A549 (cell line): ENCODE measurements at regions not wholly inside any gene's neighbourhood (a gene's known extent, or its start where the extent isn't known, plus 50 kb on each side); places are given as distances from the start of the nearest gene placed in this dataset.
A peak's percentile ranks its signal among the peaks of the same experiment; 100 is the strongest.

Experiments
- ATAC-seq, 2 experiments: fragments of 200-7000 bp in 1 of 2; fragments of >200 bp in 1 of 2; cut with Nextera tagmentation in 1 of 2; cut with Tn5 transposase in 1 of 2; 3 replicates each; pipeline versions ENCODE4 v1.8.0 to v1.9.1; 2018 to 2020; ENCODE audit warnings: mild to moderate bottlenecking in 1 of 2, moderate library complexity in 1 of 2
- CTCF ChIA-PET: fragments of 300-600 bp; sonication (Branson Sonifier 250); formaldehyde crosslinking; extraction: SDS; loops from one replicate; lab custom pipeline; 2021; ENCODE audit warnings: antibody characterized with exemption, inconsistent platforms; lab: Yijun Ruan, JAX
- POLR2A ChIA-PET: fragments of 350-600 bp; formaldehyde crosslinking; extraction: SDS; loops from one replicate; lab custom pipeline; 2021; ENCODE audit warnings: antibody characterized with exemption, inconsistent platforms; lab: Yijun Ruan, JAX
- DNase-seq, 2 experiments: peaks; one replicate each; pipeline versions ENCODE4 v3.0.0 to v3.0.0-alpha.2; 2011 to 2016; ENCODE audit warnings: low read depth in 1 of 2, low spot score in 1 of 2
- FAIRE-seq: peaks from 2 replicates; lab custom pipeline; 2011; peaks lifted over from hg19 to GRCh38; lab: Jason Lieb, UNC
- H3K27ac ChIP-seq, 2 experiments: fragments of >200 bp; sonication (Bioruptor Twin); formaldehyde crosslinking; 3 replicates each; pipeline ENCODE4 v1.5.1; 2016 to 2017
- H3K4me1 ChIP-seq: fragments of >200 bp; sonication (Bioruptor Twin); formaldehyde crosslinking; 3 replicates; pipeline ENCODE4 v1.6.1; 2016
- H3K4me2 ChIP-seq: fragments of >200 bp; sonication (Bioruptor Twin); formaldehyde crosslinking; 3 replicates; pipeline ENCODE4 v1.6.1; 2016
- H3K4me3 ChIP-seq: fragments of >200 bp; sonication (Bioruptor Twin); formaldehyde crosslinking; 3 replicates; pipeline ENCODE4 v1.5.1; 2016
- H3K9me3 ChIP-seq: fragments of >200 bp; sonication (Bioruptor Twin); formaldehyde crosslinking; 3 replicates; pipeline ENCODE4 v1.6.1; 2016
- BHLHE40 ChIP-seq: IDR thresholded peaks from 2 replicates; pipeline ENCODE4 v1.6.1; 2012; ENCODE audit warnings: low read depth, low read length, inconsistent platforms
- CEBPB ChIP-seq, 2 experiments: fragments of >200 bp in 1 of 2; sonication (Bioruptor Twin) in 1 of 2; formaldehyde crosslinking in 1 of 2; IDR thresholded peaks; 2 replicates each; pipeline ENCODE4 v1.6.1; 2012 to 2016
- EHF ChIP-seq: fragments of 250-450 bp; sonication (Bioruptor Pico); IDR thresholded peaks from 2 replicates; pipeline ENCODE4 v1.5.0; 2020; ENCODE audit warnings: mild to moderate bottlenecking
- EP300 ChIP-seq, 2 experiments: fragments of >200 bp; sonication (Bioruptor Twin); formaldehyde crosslinking; IDR thresholded peaks; 2 replicates in 1 of 2; 3 replicates in 1 of 2; pipeline ENCODE4 v1.6.1; 2016 to 2017
- ESRRA ChIP-seq: fragments of 150-350 bp; IDR thresholded peaks from 2 replicates; pipeline ENCODE4 v1.6.1; 2014; ENCODE audit warnings: mild to moderate bottlenecking, low read length, borderline replicate concordance
- FOSB ChIP-seq: fragments of 250-450 bp; sonication (Bioruptor Pico); IDR thresholded peaks from 2 replicates; pipeline ENCODE4 v1.5.0; 2020; ENCODE audit warnings: mild to moderate bottlenecking, moderate library complexity
- FOSL2 ChIP-seq, 2 experiments: fragments of 450-650 bp in 1 of 2; fragments of >200 bp in 1 of 2; sonication (Bioruptor Twin) in 1 of 2; formaldehyde crosslinking; IDR thresholded peaks; 2 replicates each; pipeline versions ENCODE4 v1.5.0 to v1.6.1; 2016 to 2020; ENCODE audit warnings: mild to moderate bottlenecking in 1 of 2, moderate library complexity in 1 of 2
- HEYL ChIP-seq: fragments of 250-450 bp; sonication (Bioruptor Pico); IDR thresholded peaks from 2 replicates; pipeline ENCODE4 v1.8.0; 2021; ENCODE audit warnings: mild to moderate bottlenecking, moderate library complexity
- HOXA7 ChIP-seq: fragments of 250-450 bp; sonication (Bioruptor Pico); IDR thresholded peaks from 2 replicates; pipeline ENCODE4 v1.5.0; 2020; ENCODE audit warnings: mild to moderate bottlenecking, moderate library complexity
- JUNB ChIP-seq: fragments of >200 bp; sonication (Bioruptor Twin); formaldehyde crosslinking; IDR thresholded peaks from 2 replicates; pipeline ENCODE4 v1.6.1; 2016
- KDM5A ChIP-seq: fragments of 200-600 bp; sonication (generic); IDR thresholded peaks from 2 replicates; pipeline ENCODE4 v1.6.1; 2016; ENCODE audit warnings: antibody characterized with exemption, mild to moderate bottlenecking
- MAFK ChIP-seq: fragments of 450-650 bp; IDR thresholded peaks from 2 replicates; pipeline ENCODE4 v1.6.1; 2014; ENCODE audit not compliant: partially characterized antibody
- MAZ ChIP-seq: fragments of 150-350 bp; IDR thresholded peaks from 2 replicates; pipeline ENCODE4 v1.6.1; 2014; ENCODE audit warnings: antibody characterized with exemption, low read depth, low read length, borderline replicate concordance
- NFE2L2 ChIP-seq: fragments of 150-350 bp; conservative IDR thresholded peaks from 2 replicates; pipeline ENCODE4 v1.6.1; 2014; ENCODE audit warnings: low read length
- NPAS2 ChIP-seq: fragments of 250-450 bp; sonication (Bioruptor Pico); IDR thresholded peaks from 2 replicates; pipeline ENCODE4 v1.8.0; 2022; ENCODE audit warnings: mild to moderate bottlenecking, moderate library complexity, borderline replicate concordance
- NR3C1 ChIP-seq: fragments of >200 bp; sonication (Bioruptor Twin); formaldehyde crosslinking; IDR thresholded peaks from 3 replicates; pipeline ENCODE4 v1.6.1; 2017
- PHF8 ChIP-seq: fragments of 200-600 bp; sonication (generic); IDR thresholded peaks from 2 replicates; pipeline ENCODE4 v1.6.1; 2016; ENCODE audit warnings: low read depth, mild to moderate bottlenecking, antibody characterized with exemption, moderate library complexity, borderline replicate concordance
- POLR2AphosphoS2 ChIP-seq: conservative IDR thresholded peaks from 2 replicates; pipeline ENCODE4 v1.6.1; 2012; ENCODE audit warnings: low read length, improper control_type of control experiment, inconsistent platforms
- RAD21 ChIP-seq, 2 experiments: fragments of >200 bp in 1 of 2; sonication (Bioruptor Twin) in 1 of 2; formaldehyde crosslinking in 1 of 2; IDR thresholded peaks in 1 of 2; conservative IDR thresholded peaks in 1 of 2; 2 replicates in 1 of 2; 3 replicates in 1 of 2; pipeline ENCODE4 v1.6.1; 2012 to 2018; ENCODE audit warnings: inconsistent platforms in 1 of 2
- RARB ChIP-seq: fragments of 250-450 bp; sonication (Bioruptor Pico); IDR thresholded peaks from 2 replicates; pipeline ENCODE4 v1.8.0; 2021; ENCODE audit warnings: mild to moderate bottlenecking, moderate library complexity
- RNF2 ChIP-seq: fragments of 200-600 bp; sonication (generic); IDR thresholded peaks from 2 replicates; pipeline ENCODE4 v1.6.1; 2016; ENCODE audit warnings: low read depth, mild to moderate bottlenecking, antibody characterized with exemption, moderate library complexity, borderline replicate concordance
- ZNF302 ChIP-seq: fragments of 250-450 bp; sonication (Bioruptor Pico); IDR thresholded peaks from 2 replicates; pipeline ENCODE4 v1.9.0; 2021; ENCODE audit warnings: inconsistent platforms, mild to moderate bottlenecking, moderate library complexity
- ZSCAN20 ChIP-seq: fragments of 250-450 bp; sonication (Bioruptor Pico); IDR thresholded peaks from 2 replicates; pipeline ENCODE4 v1.8.0; 2022; ENCODE audit warnings: mild to moderate bottlenecking, moderate library complexity
- WGBS: methylation state at CpG from one replicate; pipeline ENCODE4 v1.1.6; 2017; ENCODE audit errors: missing lambda C conversion rate; 5-methylcytosine and 5-hydroxymethylcytosine counted together
- TF ChIP-seq, protein P1 (sequence below): fragments of 250-450 bp; sonication (Bioruptor Pico); IDR thresholded peaks from 2 replicates; pipeline ENCODE4 v1.5.0; 2020; ENCODE audit warnings: low read depth, mild to moderate bottlenecking, moderate library complexity
- TF ChIP-seq, protein P2 (sequence below): fragments of >200 bp; sonication (Bioruptor Twin); formaldehyde crosslinking; IDR thresholded peaks from 2 replicates; pipeline ENCODE4 v1.6.1; 2016
- TF ChIP-seq, protein P3 (sequence below): IDR thresholded peaks from 2 replicates; pipeline ENCODE4 v1.6.1; 2012
- TF ChIP-seq, protein P4 (sequence below): fragments of >200 bp; sonication (Bioruptor Twin); formaldehyde crosslinking; IDR thresholded peaks from 3 replicates; pipeline ENCODE4 v1.5.1; 2016

DNA sequence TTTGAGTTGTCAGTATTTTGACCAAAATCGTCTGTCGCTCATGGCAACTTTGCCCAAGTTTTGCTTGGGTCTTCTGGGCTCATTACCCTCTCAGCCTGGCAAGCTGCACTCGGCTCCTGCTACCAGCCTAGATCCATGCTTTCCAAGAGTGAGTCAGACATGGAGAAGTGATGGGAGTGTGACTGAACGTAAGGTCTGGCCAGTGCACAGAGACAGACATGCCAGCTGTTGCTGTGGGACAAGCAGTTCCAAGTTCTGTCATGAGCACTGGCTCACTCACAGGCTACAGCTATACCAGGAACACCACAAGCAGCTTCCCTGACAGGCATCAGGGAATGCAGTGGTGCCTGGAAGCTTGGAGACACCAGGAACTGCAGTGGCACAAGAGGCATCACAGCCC is 338.9 kb downstream of the KDM5D start:
- TF ChIP-seq FOSB (CRISPR knock-in tag): no peak
- TF ChIP-seq BHLHE40: no peak
- TF ChIP-seq ZSCAN20 (CRISPR knock-in tag): no peak
- TF ChIP-seq HOXA7 (CRISPR knock-in tag): no peak
- TF ChIP-seq RARB (CRISPR knock-in tag): no peak
- TF ChIP-seq JUNB: no peak
- no peak for TF ChIP-seq NPAS2
- no peak for TF ChIP-seq CEBPB (IDR thresholded peaks at IDR 0.05)
- TF ChIP-seq MAZ: no peak
- TF ChIP-seq RAD21 (conservative IDR thresholded peaks at IDR 0.05 in 1 of 2, IDR thresholded peaks at IDR 0.05 in 1 of 2): no peak
- no peak for TF ChIP-seq POLR2AphosphoS2
- TF ChIP-seq MAFK: no peak
- TF ChIP-seq NR3C1: no peak
- TF ChIP-seq PHF8: no peak
- TF ChIP-seq, all 56 proteins: peak for 0
- 86% methylated on average over 2 of the region's 4 CpGs for WGBS
- Histone ChIP-seq H3K4me1 (peaks cover 11% of the 10 kb centered on the region; the same call in 2 of the 3 replicates), H3K4me3 (no peak overlapping the region), H3K9me3 (no peaks in the 10 kb centered on the region), H3K4me2 (no peak overlapping the region), H3K27ac (no peak overlapping the region)
- CTCF ChIA-PET: no interaction called here
- ATAC-seq (peak in 1 of 2 experiments; percentile 54; a peak in 2 of 6 replicates), DNase-seq (peak in 1 of 2 experiments; percentile 5), FAIRE-seq (no peak)
- POLR2A ChIA-PET: no interaction called here

DNA sequence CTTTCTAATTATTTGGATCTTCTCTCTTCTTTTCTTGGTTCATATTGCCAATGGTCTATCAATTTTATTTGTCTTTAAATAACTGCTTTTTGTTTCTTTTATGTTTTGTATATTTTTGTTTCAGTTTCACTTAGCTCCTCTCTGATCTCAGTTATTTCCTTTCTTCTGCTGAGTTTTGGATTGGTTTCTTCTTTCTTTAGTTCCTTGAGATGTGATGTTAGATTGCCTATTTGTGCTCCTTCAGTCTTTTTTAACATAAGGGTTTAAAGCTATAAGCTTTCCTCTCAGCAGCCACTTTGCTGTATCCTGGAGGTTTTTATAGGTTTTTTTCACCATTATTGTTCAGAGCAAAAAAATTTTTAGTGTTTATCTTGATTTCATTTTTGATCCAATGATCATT is 351.6 kb downstream of the KDM5D start:
- no peak overlapping the region for H3K4me3 ChIP-seq
- FAIRE-seq: no peak
- H3K27ac ChIP-seq: no peak overlapping the region
- H3K9me3 ChIP-seq: no peaks in the 10 kb centered on the region
- ChIA-PET POLR2A (no interaction called here), CTCF (no interaction called here)
- H3K4me1 ChIP-seq: no peaks in the 10 kb centered on the region
- H3K4me2 ChIP-seq: no peak overlapping the region
- TF ChIP-seq EP300 (IDR thresholded peaks at IDR 0.05) (no peak), NR3C1 (no peak), HEYL (CRISPR knock-in tag) (no peak), ESRRA (no peak), FOSL2 (IDR thresholded peaks at IDR 0.05) (no peak), FOSL2 (CRISPR knock-in tag; IDR thresholded peaks at IDR 0.05) (no peak)
- TF ChIP-seq, protein P1, sequence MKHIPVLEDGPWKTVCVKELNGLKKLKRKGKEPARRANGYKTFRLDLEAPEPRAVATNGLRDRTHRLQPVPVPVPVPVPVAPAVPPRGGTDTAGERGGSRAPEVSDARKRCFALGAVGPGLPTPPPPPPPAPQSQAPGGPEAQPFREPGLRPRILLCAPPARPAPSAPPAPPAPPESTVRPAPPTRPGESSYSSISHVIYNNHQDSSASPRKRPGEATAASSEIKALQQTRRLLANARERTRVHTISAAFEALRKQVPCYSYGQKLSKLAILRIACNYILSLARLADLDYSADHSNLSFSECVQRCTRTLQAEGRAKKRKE: no peak
- ATAC-seq: no peak
- DNase-seq: no peak

DNA sequence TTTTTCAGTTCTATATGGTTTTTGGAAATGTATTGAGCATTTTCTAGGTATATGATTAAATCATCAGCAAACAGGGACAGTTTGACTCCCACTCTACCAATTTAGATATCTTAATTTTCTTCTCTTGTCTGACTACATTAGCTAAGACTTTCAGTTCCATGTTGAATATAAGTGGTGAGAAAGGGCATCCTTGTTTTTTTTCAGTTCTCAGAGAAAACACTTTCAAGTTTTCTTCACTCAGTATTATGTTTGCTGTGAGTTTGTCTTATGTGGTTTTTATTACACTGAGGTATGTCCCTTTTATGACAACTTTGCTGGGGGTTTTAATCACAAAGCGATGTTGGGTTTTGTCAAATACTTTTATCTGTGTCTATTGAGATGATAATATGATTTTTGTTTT is 352.6 kb downstream of the KDM5D start:
- POLR2A ChIA-PET: no interaction called here
- H3K4me1 ChIP-seq: no peaks in the 10 kb centered on the region
- CTCF ChIA-PET: no interaction called here

More for the DNA sequence above, 352.6 kb downstream of the KDM5D start:
- H3K9me3 ChIP-seq: no peaks in the 10 kb centered on the region
- H3K4me3 ChIP-seq: no peak overlapping the region
- WGBS: 82% methylated on average over 1 of the region's 1 CpG
- no peak for ATAC-seq
- no peak overlapping the region for H3K4me2 ChIP-seq
- no peak for FAIRE-seq
- no peak overlapping the region for H3K27ac ChIP-seq
- no peak for DNase-seq
- TF ChIP-seq KDM5A (no peak), RAD21 (conservative IDR thresholded peaks at IDR 0.05 in 1 of 2, IDR thresholded peaks at IDR 0.05 in 1 of 2) (no peak), ZNF302 (CRISPR knock-in tag) (no peak), EHF (CRISPR knock-in tag) (no peak), RNF2 (no peak), EP300 (IDR thresholded peaks at IDR 0.05) (no peak), FOSB (CRISPR knock-in tag) (no peak), NFE2L2 (no peak)
- TF ChIP-seq, protein P2, sequence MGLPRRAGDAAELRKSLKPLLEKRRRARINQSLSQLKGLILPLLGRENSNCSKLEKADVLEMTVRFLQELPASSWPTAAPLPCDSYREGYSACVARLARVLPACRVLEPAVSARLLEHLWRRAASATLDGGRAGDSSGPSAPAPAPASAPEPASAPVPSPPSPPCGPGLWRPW: no peak
- TF ChIP-seq, protein P3, sequence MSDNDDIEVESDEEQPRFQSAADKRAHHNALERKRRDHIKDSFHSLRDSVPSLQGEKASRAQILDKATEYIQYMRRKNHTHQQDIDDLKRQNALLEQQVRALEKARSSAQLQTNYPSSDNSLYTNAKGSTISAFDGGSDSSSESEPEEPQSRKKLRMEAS: no peak
- TF ChIP-seq, protein P4, sequence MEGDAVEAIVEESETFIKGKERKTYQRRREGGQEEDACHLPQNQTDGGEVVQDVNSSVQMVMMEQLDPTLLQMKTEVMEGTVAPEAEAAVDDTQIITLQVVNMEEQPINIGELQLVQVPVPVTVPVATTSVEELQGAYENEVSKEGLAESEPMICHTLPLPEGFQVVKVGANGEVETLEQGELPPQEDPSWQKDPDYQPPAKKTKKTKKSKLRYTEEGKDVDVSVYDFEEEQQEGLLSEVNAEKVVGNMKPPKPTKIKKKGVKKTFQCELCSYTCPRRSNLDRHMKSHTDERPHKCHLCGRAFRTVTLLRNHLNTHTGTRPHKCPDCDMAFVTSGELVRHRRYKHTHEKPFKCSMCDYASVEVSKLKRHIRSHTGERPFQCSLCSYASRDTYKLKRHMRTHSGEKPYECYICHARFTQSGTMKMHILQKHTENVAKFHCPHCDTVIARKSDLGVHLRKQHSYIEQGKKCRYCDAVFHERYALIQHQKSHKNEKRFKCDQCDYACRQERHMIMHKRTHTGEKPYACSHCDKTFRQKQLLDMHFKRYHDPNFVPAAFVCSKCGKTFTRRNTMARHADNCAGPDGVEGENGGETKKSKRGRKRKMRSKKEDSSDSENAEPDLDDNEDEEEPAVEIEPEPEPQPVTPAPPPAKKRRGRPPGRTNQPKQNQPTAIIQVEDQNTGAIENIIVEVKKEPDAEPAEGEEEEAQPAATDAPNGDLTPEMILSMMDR: no peak
